Mesenchymal stem cell (in vitro differentiated cells and primary cell): ENCODE measurements at regions not wholly inside any gene's neighbourhood (a gene's known extent, or its start where the extent isn't known, plus 50 kb on each side); places are given as distances from the start of the nearest gene placed in this dataset.

Source experiments
- DNase-seq: peaks from one replicate; pipeline ENCODE4 v3.0.0-alpha.2; 2013
- H2AFZ ChIP-seq: one replicate; pipeline ENCODE4 v1.6.1; 2013; ENCODE audit warnings: low read depth, mild to moderate bottlenecking, control low read depth, inconsistent platforms, low read length, moderate library complexity
- H2AK5ac ChIP-seq: 2 replicates; pipeline ENCODE4 v1.6.1; 2013; ENCODE audit warnings: low read length, moderate library complexity, mild to moderate bottlenecking, inconsistent platforms; ENCODE audit not compliant: severe bottlenecking
- H2BK120ac ChIP-seq: one replicate; pipeline ENCODE4 v1.6.1; 2013; ENCODE audit warnings: low read depth, mild to moderate bottlenecking, inconsistent platforms, low read length, moderate library complexity
- H2BK12ac ChIP-seq, 2 experiments: one replicate each; pipeline ENCODE4 v1.6.1; 2013; ENCODE audit warnings: inconsistent platforms in 2 of 2, low read length in 2 of 2, mild to moderate bottlenecking in 2 of 2, moderate library complexity in 2 of 2, control low read depth in 1 of 2
- H2BK15ac ChIP-seq: one replicate; pipeline ENCODE4 v1.6.1; 2013; ENCODE audit warnings: mild to moderate bottlenecking, low read depth, inconsistent platforms; ENCODE audit not compliant: poor library complexity, severe bottlenecking
- H2BK5ac ChIP-seq: 2 replicates; pipeline ENCODE4 v1.6.1; 2013; ENCODE audit warnings: low read depth, mild to moderate bottlenecking, low read length, control low read depth, inconsistent platforms; ENCODE audit not compliant: poor library complexity, severe bottlenecking
- H3K14ac ChIP-seq, 2 experiments: one replicate each; pipeline ENCODE4 v1.6.1; 2013; ENCODE audit warnings: inconsistent platforms in 2 of 2, low read length in 2 of 2, control low read depth in 1 of 2, mild to moderate bottlenecking in 1 of 2, moderate library complexity in 1 of 2
- H3K18ac ChIP-seq, 2 experiments: one replicate each; pipeline ENCODE4 v1.6.1; 2013; ENCODE audit warnings: inconsistent platforms in 2 of 2, low read length in 2 of 2, control low read depth in 1 of 2, low read depth in 1 of 2, mild to moderate bottlenecking in 1 of 2
- H3K23ac ChIP-seq, 2 experiments: one replicate each; pipeline ENCODE4 v1.6.1; 2013; ENCODE audit warnings: inconsistent platforms in 2 of 2, low read length in 2 of 2, mild to moderate bottlenecking in 2 of 2, moderate library complexity in 2 of 2, control low read depth in 1 of 2
- H3K27ac ChIP-seq: 2 replicates; pipeline ENCODE4 v1.5.1; 2013; ENCODE audit warnings: mild to moderate bottlenecking, moderate library complexity, low read length, control low read depth, inconsistent platforms; ENCODE audit not compliant: poor library complexity, severe bottlenecking
- H3K27me3 ChIP-seq, 2 experiments: 2 replicates each; pipeline versions ENCODE4 v1.6.1 to v1.7.0; 2013; ENCODE audit warnings: low read length in 2 of 2, mild to moderate bottlenecking in 2 of 2, moderate library complexity in 2 of 2, control low read depth in 1 of 2, inconsistent platforms in 1 of 2; ENCODE audit not compliant: control insufficient read depth in 1 of 2, insufficient read depth in 1 of 2
- H3K36me3 ChIP-seq, 2 experiments: 2 replicates each; pipeline versions ENCODE4 v1.6.1 to v1.7.0; 2013; ENCODE audit warnings: low read length in 2 of 2, control low read depth in 1 of 2, inconsistent platforms in 1 of 2, low read depth in 1 of 2, mild to moderate bottlenecking in 1 of 2; ENCODE audit not compliant: insufficient read depth in 2 of 2, control insufficient read depth in 1 of 2
- H3K4ac ChIP-seq, 2 experiments: one replicate each; pipeline ENCODE4 v1.6.1; 2013; ENCODE audit warnings: inconsistent platforms in 2 of 2, low read length in 2 of 2, mild to moderate bottlenecking in 2 of 2, moderate library complexity in 2 of 2, control low read depth in 1 of 2, low read depth in 1 of 2
- H3K4me1 ChIP-seq: 2 replicates; pipeline ENCODE4 v1.6.1; 2013; ENCODE audit warnings: low read depth, low read length, control low read depth; ENCODE audit not compliant: control insufficient read depth, insufficient read depth
- H3K4me2 ChIP-seq: 2 replicates; pipeline ENCODE4 v1.6.1; 2013; ENCODE audit warnings: low read length, mild to moderate bottlenecking, inconsistent platforms; ENCODE audit not compliant: poor library complexity, severe bottlenecking
- H3K4me3 ChIP-seq, 2 experiments: 2 replicates each; pipeline versions ENCODE4 v1.5.1 to v1.7.0; 2013; ENCODE audit warnings: low read length in 2 of 2, mild to moderate bottlenecking in 2 of 2, control low read depth in 1 of 2, low read depth in 1 of 2; ENCODE audit not compliant: insufficient read depth in 1 of 2
- H3K79me1 ChIP-seq: replicated peaks from 2 replicates; pipeline ENCODE4 v1.6.1; 2013; ENCODE audit warnings: mild to moderate bottlenecking, control low read depth, low read length, inconsistent platforms; ENCODE audit not compliant: poor library complexity, severe bottlenecking
- H3K9ac ChIP-seq: 2 replicates; pipeline ENCODE4 v1.7.0; 2013; ENCODE audit warnings: mild to moderate bottlenecking, low read length, moderate library complexity
- H3K9me3 ChIP-seq: 2 replicates; pipeline ENCODE4 v1.7.0; 2013; ENCODE audit warnings: mild to moderate bottlenecking, low read length; ENCODE audit not compliant: control insufficient read depth
- H4K8ac ChIP-seq: one replicate; pipeline ENCODE4 v1.6.1; 2013; ENCODE audit warnings: inconsistent platforms, mild to moderate bottlenecking, low read length, moderate library complexity
- H4K91ac ChIP-seq: one replicate; pipeline ENCODE4 v1.6.1; 2013; ENCODE audit warnings: mild to moderate bottlenecking, low read length, inconsistent platforms
- WGBS: methylation state at CpG from one replicate; pipeline ENCODE4 v1.1.7; 2013; ENCODE audit warnings: mixed read lengths; 5-methylcytosine and 5-hydroxymethylcytosine counted together

- Histone ChIP-seq H3K4me2 (no peak overlapping the region), H3K27me3 (no peaks in the 10 kb centered on the region), H3K14ac (no peak overlapping the region), H2BK12ac (no peak overlapping the region), H3K4ac (no peak overlapping the region), H4K8ac (no peak overlapping the region), H3K27ac (no peak overlapping the region), H3K23ac (no peak overlapping the region), H3K9ac (no peak overlapping the region), H2AK5ac (no peak overlapping the region), H2AFZ (no peak overlapping the region), H2BK120ac (no peak overlapping the region), H4K91ac (no peak overlapping the region), H3K4me3 (no peak overlapping the region), H2BK5ac (no peak overlapping the region), H3K79me1 (no peaks in the 10 kb centered on the region), H2BK15ac (no peak overlapping the region), H3K4me1 (no peaks in the 10 kb centered on the region), H3K18ac (no peak overlapping the region), H3K9me3 (no peaks in the 10 kb centered on the region), H3K36me3 (no peaks in the 10 kb centered on the region)
- DNase-seq: no peak
- 100% methylated on average over 1 of the region's 1 CpG for WGBS
These were observed 170.2 kb upstream of the GNAI1 start for GRCh38 chr7:79964463-79964862.

- Histone ChIP-seq H4K8ac (no peak overlapping the region), H3K79me1 (no peaks in the 10 kb centered on the region), H2BK12ac (no peak overlapping the region), H2BK15ac (no peak overlapping the region), H2BK120ac (no peak overlapping the region), H3K27ac (no peak overlapping the region), H3K4me3 (no peak overlapping the region), H3K4me2 (no peak overlapping the region), H3K27me3 (no peaks in the 10 kb centered on the region), H4K91ac (no peak overlapping the region), H3K18ac (no peak overlapping the region), H2AFZ (no peak overlapping the region), H3K36me3 (no peaks in the 10 kb centered on the region), H2AK5ac (no peak overlapping the region), H3K4ac (no peak overlapping the region), H3K9ac (no peak overlapping the region), H3K23ac (no peak overlapping the region), H3K4me1 (no peaks in the 10 kb centered on the region), H3K9me3 (no peaks in the 10 kb centered on the region), H3K14ac (no peak overlapping the region), H2BK5ac (no peak overlapping the region)
- WGBS: no CpG with 5 or more reads among the region's 4 CpGs
- DNase-seq: no peak
These were observed 181.5 kb upstream of the GNAI1 start for GRCh38 chr7:79953130-79953529.

GRCh38 chr7:79952399-79952798 is 182.2 kb upstream of the GNAI1 start:
- H2AK5ac ChIP-seq: no peak overlapping the region
- no peak overlapping the region for H3K14ac ChIP-seq
- no peaks in the 10 kb centered on the region for H3K79me1 ChIP-seq
- no peak overlapping the region for H3K9ac ChIP-seq
- WGBS: no CpG with 5 or more reads among the region's 1 CpG
- H2BK12ac ChIP-seq: no peak overlapping the region
- no peaks in the 10 kb centered on the region for H3K4me1 ChIP-seq
- DNase-seq: no peak
- no peak overlapping the region for H4K8ac ChIP-seq
- H3K27me3 ChIP-seq: no peaks in the 10 kb centered on the region
- H3K36me3 ChIP-seq: no peaks in the 10 kb centered on the region
- H3K23ac ChIP-seq: no peak overlapping the region
- no peak overlapping the region for H2BK120ac ChIP-seq
- H3K9me3 ChIP-seq: no peaks in the 10 kb centered on the region
- no peak overlapping the region for H2BK5ac ChIP-seq
- H3K4ac ChIP-seq: no peak overlapping the region
- no peak overlapping the region for H2AFZ ChIP-seq
- no peak overlapping the region for H2BK15ac ChIP-seq
- H3K4me2 ChIP-seq: no peak overlapping the region
- no peak overlapping the region for H3K18ac ChIP-seq
- no peak overlapping the region for H3K27ac ChIP-seq
- no peak overlapping the region for H4K91ac ChIP-seq
- H3K4me3 ChIP-seq: no peak overlapping the region

GRCh38 chr7:79951415-79951814 is 183.2 kb upstream of the GNAI1 start:
- no peak overlapping the region for H3K27ac ChIP-seq

More at GRCh38 chr7:79951415-79951814, 183.2 kb upstream of the GNAI1 start:
- Histone ChIP-seq H3K79me1 (no peaks in the 10 kb centered on the region), H3K9me3 (no peaks in the 10 kb centered on the region), H2AK5ac (no peak overlapping the region), H4K91ac (no peak overlapping the region), H3K4ac (no peak overlapping the region), H3K4me1 (no peaks in the 10 kb centered on the region), H2BK12ac (no peak overlapping the region), H2AFZ (no peak overlapping the region), H3K14ac (no peak overlapping the region), H3K23ac (no peak overlapping the region), H3K4me3 (no peak overlapping the region), H3K18ac (no peak overlapping the region), H2BK5ac (no peak overlapping the region), H3K36me3 (no peaks in the 10 kb centered on the region), H2BK120ac (no peak overlapping the region), H3K4me2 (no peak overlapping the region), H4K8ac (no peak overlapping the region), H3K9ac (no peak overlapping the region), H3K27me3 (no peaks in the 10 kb centered on the region), H2BK15ac (no peak overlapping the region)
- DNase-seq: no peak
- WGBS: 100% methylated on average over 2 of the region's 2 CpGs
